HG03558 (cell line): ENCODE measurements at regions not wholly inside any gene's neighbourhood (a gene's known extent, or its start where the extent isn't known, plus 50 kb on each side); places are given as distances from the start of the nearest gene placed in this dataset.

Source experiments
- ATAC-seq: cut with Tn5 transposase; IDR thresholded peaks from one replicate; pipeline ENCODE4 v1.9.1; 2021; ENCODE audit warnings: moderate number of reproducible peaks; ENCODE audit not compliant: unreplicated experiment; ENCODE audit errors: extremely low read depth

- no peak for ATAC-seq
These were observed 323.5 kb upstream of the TANK start for GRCh38 chr2:160836755-160837154.

DNA sequence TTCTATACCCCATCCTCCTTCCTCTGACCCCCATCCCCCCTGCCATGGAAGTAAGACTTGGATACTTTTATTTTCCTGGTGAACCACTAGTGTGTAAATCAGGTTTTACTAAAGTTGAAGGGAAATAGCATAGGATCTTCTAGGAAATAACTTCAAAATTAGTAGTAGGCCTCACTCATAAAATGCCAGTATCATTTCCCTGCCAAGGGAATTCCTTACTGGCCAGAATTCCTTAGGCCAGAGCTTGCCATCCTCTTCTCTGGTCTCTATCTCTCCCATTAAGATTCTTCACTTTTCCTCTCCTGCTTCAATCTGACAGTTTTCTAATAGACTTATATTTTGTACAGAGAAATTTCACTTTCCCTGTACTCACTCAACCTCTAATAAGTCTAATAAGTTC lies 322.8 kb upstream of the TANK start:
- ATAC-seq = no peak

GRCh38 chr2:160838147-160838546 lies 322.1 kb upstream of the TANK start:
- no peak for ATAC-seq

DNA sequence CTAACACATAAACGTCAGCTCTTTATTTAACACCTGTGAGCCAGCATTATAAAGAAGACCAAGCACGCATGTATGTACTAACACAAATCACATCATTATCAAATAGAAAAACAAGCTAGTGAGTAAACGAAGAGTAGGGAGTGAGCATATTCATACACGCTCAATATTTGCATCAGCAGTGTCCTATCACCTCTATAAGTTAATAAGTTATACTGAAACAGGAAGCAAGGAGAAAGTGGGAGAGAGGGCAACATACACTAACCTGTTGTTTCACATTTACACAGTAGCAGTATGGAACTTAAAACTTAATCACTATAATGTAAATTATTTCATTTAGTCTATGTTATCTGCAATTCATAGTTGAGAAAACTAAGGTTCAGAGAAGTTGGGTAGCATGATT lies 321.5 kb upstream of the TANK start:
- ATAC-seq = no peak

DNA sequence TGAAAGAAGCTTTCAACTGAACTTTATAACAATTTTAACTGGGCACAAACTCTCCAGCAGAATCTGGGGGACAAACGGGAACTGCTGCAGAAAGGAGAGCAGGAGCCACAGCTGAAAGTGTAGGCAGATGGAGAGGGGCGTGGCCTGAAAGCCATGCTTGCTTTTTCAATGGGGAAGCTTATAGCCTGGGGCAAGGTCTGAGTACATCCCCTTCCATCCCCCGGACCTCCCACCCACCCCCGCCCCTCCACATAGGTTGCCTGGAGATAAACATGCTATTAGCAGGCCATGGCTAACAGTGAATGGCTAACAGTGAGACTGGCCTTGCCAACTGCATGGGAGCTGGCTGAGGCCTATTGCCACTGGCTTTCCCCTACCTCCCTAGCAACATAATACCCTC lies 317.9 kb upstream of the TANK start:
- no peak for ATAC-seq

GRCh38 chr2:160859096-160859495 lies 301.1 kb upstream of the TANK start:
- ATAC-seq = no peak

DNA sequence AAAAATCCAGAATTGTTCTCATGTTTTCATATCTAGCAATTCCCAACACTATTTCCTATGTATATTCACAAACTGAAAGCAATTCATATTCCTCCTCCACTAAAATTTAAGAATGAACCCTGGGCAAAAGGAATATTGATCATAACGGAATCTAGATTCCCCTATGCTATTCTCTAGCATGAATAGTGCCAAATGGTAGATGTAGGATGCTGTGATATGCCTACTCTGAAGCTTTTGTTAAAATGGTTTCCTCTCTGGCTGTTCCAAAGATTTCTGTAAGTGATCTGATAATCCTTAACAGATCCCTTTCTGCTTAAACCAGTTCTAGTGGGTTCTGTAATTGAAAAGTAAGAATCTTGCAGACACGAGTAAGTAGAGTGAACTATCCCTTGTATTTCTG lies 298.0 kb upstream of the TANK start:
- no peak for ATAC-seq

DNA sequence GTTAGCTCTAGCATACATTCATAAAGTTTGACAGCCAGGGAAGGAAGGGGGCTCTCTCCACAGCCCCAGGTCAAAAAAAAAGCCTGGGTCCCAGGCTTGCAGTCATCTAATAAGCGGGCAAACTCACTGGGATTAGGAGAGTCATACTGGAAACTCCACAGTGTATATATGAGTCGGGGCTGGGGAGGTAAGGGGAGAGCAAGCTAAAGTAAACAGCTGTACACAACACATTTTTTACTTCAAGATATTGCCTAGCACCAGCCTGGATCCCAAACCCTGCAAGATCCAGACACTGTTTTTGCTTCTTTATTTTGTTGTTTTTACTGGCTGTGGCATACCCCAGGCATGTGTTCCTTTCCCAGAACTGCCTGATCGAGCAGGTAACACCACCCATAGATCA lies 291.3 kb upstream of the TANK start:
- no peak for ATAC-seq

GRCh38 chr2:160869411-160869810 lies 290.8 kb upstream of the TANK start:
- ATAC-seq = no peak

DNA sequence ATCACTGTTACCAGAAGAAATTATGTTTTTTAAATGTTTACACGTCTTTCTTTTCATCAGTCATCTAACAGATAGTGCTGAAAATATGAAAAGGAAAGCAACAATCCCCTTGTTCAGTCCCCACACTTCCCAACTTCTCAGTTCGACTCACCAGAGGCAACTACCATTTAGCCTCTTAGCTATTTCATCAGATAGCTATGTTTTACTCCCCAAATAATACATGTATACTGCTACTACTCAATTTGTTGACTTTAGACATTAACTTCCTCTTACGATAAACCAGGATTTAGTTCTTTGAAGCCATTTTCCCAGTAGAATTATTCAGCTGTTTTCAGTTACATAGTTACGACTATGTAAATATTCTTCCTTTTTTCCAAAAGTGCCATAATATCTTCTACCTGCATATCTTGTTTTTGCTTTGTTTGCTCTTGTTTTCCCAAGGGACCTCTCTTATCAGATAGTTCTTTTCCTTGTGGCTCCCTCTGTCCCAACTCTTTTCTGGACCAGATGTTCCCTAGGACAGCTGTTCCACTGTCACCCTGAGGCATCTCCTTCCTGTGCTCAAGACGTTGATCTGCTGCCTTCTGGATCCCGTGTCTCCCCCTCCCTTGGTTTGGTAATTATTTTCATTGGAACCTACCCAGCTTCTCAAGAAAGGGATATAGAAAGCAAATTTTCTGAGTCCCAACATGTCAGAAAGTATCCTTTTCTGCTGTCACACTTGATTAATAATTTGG lies 289.3 kb upstream of the TANK start:
- no peak for ATAC-seq

- ATAC-seq = no peak
These were observed 288.3 kb upstream of the TANK start for GRCh38 chr2:160871953-160872352.

- no peak for ATAC-seq
These were observed 284.2 kb upstream of the TANK start for GRCh38 chr2:160876029-160876428.

DNA sequence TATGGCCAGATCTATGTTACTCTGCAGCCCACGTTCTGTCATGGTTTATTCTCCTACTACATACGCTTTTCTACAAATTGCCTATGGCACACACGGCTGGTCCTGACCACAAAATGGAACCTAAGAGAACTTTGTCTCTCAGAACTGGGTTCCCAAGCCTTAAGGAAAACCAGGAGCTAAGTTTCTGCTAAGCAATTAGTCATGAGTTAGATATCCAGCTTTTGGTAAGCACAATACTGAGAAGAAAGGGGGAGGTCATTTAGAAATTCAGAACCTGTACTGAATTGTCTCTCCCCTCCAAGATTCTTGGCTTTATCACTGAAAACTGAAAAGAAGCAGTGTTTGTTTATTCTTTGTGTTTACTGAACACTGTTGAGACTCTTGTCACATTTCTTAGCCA lies 283.5 kb upstream of the TANK start:
- no peak for ATAC-seq

- ATAC-seq = no peak
These were observed 281.6 kb upstream of the TANK start for GRCh38 chr2:160878618-160879017.

DNA sequence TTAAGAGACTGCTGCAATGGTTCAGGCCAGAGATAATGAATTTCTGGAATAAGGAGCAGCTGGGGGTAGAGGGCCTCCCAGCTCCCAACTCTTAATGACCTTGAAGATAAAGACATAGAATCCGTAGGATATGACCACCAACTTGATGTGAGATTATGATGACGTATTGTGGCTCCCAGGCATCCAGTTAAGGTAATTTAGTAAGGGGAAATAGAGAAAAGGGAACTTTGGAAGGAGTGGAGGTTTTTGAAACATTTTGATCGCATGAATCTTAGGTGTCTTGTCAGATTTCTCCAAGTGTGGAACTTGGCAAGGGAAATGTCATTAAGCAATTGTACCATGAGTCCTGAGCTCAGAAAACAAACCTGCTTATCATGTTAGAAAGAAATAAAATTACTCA lies 277.3 kb upstream of the TANK start:
- no peak for ATAC-seq

DNA sequence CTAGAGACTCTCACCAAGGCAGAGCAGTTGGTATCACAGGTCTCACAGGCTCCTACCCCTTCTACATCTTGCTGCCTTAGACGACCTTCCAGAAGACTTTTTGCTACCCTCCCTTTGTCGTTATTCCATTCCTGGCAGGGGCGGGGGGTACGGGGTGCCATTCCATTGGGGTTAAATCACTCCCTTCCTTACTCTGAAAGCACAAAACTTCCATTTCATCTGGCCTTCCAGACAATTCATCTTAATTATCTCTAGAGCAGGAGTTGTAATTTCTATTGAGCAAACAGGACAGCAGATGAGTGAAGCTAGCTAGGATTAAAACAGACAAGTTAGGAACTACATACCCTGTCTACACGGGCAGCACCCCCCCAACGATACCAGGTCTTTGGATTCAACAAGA lies 276.2 kb upstream of the TANK start:
- ATAC-seq = no peak

- no peak for ATAC-seq
These were observed 270.6 kb upstream of the TANK start for GRCh38 chr2:160889439-160890170.

DNA sequence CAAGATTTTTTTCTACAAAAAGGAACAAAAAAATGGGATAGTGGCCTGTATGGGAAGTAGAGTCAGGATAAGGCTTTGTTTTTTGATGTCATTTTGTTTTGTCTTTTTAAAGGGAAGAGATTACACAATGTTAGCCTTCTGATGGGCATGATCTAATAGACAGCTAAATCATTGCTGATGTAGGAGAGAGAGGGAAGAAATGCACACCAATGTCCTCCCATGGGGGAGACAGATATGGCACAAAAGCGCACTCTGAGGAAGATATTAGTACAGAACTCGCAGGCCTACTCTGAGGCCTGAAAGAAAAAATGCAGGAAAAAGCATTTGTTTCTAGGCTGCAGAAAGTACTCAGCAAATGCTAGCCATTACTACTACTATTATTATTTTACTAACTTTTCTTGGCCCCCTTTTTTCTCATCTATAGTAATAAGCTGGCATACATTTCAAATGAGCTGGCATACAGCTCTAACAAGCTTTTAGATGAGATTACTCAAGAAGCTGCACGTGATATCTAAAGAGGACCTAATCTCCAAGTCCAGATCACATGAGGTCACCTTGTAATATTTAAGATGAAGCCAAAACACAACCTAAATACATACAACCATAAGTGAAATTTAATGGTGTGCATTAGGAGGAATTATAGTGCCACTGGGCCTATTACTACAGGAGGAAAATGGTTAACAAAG lies 269.4 kb upstream of the TANK start:
- ATAC-seq = no peak

DNA sequence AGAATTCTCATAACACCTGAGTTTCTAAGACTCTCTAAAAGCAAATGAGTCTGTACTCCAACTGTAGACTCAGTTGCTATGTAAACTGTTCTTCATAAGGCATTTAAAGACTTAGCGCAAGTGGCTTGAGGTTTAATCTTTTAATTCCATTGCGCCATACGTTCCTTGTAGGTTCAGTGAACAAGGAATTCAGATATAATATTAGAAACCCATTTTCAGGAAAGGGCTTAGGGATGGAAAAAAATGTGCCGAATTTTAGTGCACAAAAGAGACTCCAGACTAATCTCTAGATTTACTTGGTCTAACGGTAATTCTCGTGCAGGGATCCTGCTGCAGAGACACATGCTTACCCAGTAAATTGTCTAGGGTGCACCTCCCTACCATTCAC lies 268.9 kb upstream of the TANK start:
- ATAC-seq = no peak

DNA sequence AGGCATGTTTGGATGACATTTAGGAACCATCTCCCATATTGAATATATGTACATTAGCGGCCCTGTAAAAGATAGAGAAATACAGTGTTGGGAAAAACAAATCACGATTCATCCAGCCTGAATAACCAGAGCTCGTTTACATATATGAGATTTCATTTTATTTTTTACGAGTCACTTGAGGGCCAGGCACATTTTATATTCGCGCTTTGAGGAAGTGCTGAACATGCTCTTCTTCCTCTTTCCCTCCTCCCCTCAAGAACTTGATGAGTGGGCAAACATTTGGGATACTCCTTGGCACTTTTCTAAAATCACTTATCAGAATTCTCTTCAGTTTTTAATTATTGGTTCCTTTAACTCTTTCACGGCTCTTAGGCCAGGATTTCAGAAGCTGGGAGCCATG lies 268.0 kb upstream of the TANK start:
- ATAC-seq = no peak

- no peak for ATAC-seq
These were observed 266.6 kb upstream of the TANK start for GRCh38 chr2:160893581-160893980.
